ENCODE measurements at regions not wholly inside any gene's neighbourhood (a gene's known extent, or its start where the extent isn't known, plus 50 kb on each side); places are given as distances from the start of the nearest gene placed in this dataset.

DNA sequence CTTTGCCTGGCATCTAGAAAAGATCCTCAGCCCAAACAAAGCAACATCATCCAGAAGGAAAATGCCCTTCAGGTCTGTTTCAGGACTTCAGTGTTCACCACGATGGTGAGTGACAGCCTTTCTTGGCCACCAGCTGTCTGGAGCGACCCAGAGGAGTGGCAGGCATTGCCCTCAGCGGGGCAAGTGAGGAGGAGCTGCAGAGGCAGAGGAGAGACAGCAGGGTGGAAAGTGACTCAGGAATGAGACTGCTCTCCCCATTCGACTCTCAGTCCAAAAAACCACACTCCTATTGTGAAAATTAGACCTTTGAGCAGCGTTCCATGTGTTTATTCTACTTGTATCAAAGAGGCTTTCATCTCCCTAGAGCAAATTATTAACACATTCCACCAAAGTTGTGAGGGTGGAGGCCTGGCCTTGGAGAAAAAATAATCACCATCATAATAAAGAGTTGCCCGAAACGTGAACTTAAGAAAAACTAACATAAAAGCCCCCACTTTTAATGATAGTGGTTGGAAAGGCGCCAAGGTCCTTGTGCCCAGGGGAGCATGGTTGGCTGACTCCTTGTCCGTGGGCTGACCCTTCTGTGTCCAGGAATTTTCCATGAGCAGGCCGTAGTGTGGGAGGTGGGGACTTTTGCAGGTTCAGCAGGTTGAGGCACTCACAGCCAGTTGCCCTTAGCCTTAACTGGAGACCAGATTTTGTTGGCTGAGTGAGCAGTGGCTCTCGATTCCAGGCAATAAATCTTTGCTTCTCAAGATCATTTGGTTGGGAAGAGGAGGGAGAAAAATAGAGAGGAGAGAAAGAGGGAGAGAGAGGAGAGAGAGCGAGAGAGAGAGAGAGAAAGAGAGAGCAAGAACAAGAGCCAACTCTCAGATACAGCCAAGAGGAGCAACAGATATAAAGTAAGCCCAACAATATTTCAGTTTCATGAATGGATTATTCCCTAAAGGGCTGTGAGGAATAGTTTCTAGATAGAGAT lies 125.9 kb upstream of the ANKRD55 start:
- Histone ChIP-seq H3K4me2 (ENCODE audit: extremely low read depth, insufficient read depth, low read length) (no peak overlapping the region), H3K4me1 (ENCODE audit: control insufficient read depth, extremely low read depth, insufficient read depth, low read length) (no peaks in the 10 kb centered on the region), H3K36me3 (ENCODE audit: control insufficient read depth, insufficient read depth, low read length) (no peaks in the 10 kb centered on the region), H3K79me2 (ENCODE audit: control insufficient read depth, insufficient read depth, low read length) (no peaks in the 10 kb centered on the region), H3K9ac (ENCODE audit: insufficient read depth, low read length) (no peak overlapping the region), H2AFZ (ENCODE audit: low read length) (no peak overlapping the region), H3K27ac (ENCODE audit: insufficient read depth, low read length) (no peak overlapping the region), H3K9me3 (ENCODE audit: control insufficient read depth, insufficient read depth, low read depth, low read length) (no peaks in the 10 kb centered on the region), H3K4me3 (replicated peaks in 1 of 4; ENCODE audit: control extremely low read depth in 1 of 4, insufficient read depth in 1 of 4, low read depth in 3 of 4, low read length in 4 of 4) (no peak overlapping the region), H3K27me3 (ENCODE audit: control insufficient read depth, insufficient read depth, low read length) (no peaks in the 10 kb centered on the region), H4K20me1 (ENCODE audit: control insufficient read depth, extremely low read depth, insufficient read depth, low read length) (no peaks in the 10 kb centered on the region)
- DNase-seq (ENCODE audit: low read depth in 2 of 2), result peak in 1 of 2 donors; percentile 58
- TF ChIP-seq EZH2 (IDR thresholded peaks at IDR 0.05; ENCODE audit: low read length, missing control alignments), result no peak
- TF ChIP-seq, protein P1, sequence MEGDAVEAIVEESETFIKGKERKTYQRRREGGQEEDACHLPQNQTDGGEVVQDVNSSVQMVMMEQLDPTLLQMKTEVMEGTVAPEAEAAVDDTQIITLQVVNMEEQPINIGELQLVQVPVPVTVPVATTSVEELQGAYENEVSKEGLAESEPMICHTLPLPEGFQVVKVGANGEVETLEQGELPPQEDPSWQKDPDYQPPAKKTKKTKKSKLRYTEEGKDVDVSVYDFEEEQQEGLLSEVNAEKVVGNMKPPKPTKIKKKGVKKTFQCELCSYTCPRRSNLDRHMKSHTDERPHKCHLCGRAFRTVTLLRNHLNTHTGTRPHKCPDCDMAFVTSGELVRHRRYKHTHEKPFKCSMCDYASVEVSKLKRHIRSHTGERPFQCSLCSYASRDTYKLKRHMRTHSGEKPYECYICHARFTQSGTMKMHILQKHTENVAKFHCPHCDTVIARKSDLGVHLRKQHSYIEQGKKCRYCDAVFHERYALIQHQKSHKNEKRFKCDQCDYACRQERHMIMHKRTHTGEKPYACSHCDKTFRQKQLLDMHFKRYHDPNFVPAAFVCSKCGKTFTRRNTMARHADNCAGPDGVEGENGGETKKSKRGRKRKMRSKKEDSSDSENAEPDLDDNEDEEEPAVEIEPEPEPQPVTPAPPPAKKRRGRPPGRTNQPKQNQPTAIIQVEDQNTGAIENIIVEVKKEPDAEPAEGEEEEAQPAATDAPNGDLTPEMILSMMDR (conservative IDR thresholded peaks at IDR 0.05 in 1 of 2, IDR thresholded peaks at IDR 0.05 in 1 of 2; ENCODE audit: low read depth in 1 of 2, low read length in 2 of 2), result no peak

DNA sequence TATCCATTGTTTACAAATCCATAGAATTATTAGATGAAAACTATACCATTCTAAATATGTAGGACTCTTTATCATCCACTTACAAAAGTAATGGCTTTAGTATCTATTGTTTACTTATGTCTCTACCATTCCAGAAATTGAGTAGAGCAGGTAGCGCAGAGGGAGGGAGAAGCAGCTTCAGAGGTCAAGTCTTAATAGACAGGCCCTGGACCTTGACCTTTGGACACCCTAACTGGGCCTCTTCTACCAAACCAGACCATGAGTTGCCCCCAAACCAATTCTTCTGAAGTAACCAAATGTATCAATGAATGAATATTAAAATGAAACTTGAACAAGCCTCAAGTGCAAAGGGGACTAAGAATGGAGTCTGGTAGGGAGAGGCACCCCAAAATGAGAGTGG lies 124.9 kb upstream of the ANKRD55 start:
- H3K79me2 ChIP-seq (ENCODE audit: control insufficient read depth, insufficient read depth, low read length), result no peaks in the 10 kb centered on the region
- no peak overlapping the region for H3K9ac ChIP-seq (ENCODE audit: insufficient read depth, low read length)
- no peaks in the 10 kb centered on the region for H4K20me1 ChIP-seq (ENCODE audit: control insufficient read depth, extremely low read depth, insufficient read depth, low read length)
- no peaks in the 10 kb centered on the region for H3K36me3 ChIP-seq (ENCODE audit: control insufficient read depth, insufficient read depth, low read length)
- no peak overlapping the region for H2AFZ ChIP-seq (ENCODE audit: low read length)
- H3K27me3 ChIP-seq (ENCODE audit: control insufficient read depth, insufficient read depth, low read length), result no peaks in the 10 kb centered on the region
- H3K4me1 ChIP-seq (ENCODE audit: control insufficient read depth, extremely low read depth, insufficient read depth, low read length), result no peaks in the 10 kb centered on the region
- no peak overlapping the region for H3K4me3 ChIP-seq (replicated peaks in 1 of 4; ENCODE audit: control extremely low read depth in 1 of 4, insufficient read depth in 1 of 4, low read depth in 3 of 4, low read length in 4 of 4)
- no peak for DNase-seq (ENCODE audit: low read depth in 2 of 2)
- TF ChIP-seq EZH2 (IDR thresholded peaks at IDR 0.05; ENCODE audit: low read length, missing control alignments), result no peak
- TF ChIP-seq, protein P1 (conservative IDR thresholded peaks at IDR 0.05 in 1 of 2, IDR thresholded peaks at IDR 0.05 in 1 of 2; ENCODE audit: low read depth in 1 of 2, low read length in 2 of 2), result no peak
- no peaks in the 10 kb centered on the region for H3K9me3 ChIP-seq (ENCODE audit: control insufficient read depth, insufficient read depth, low read depth, low read length)
- H3K27ac ChIP-seq (ENCODE audit: insufficient read depth, low read length), result no peak overlapping the region
- no peak overlapping the region for H3K4me2 ChIP-seq (ENCODE audit: extremely low read depth, insufficient read depth, low read length)

DNA sequence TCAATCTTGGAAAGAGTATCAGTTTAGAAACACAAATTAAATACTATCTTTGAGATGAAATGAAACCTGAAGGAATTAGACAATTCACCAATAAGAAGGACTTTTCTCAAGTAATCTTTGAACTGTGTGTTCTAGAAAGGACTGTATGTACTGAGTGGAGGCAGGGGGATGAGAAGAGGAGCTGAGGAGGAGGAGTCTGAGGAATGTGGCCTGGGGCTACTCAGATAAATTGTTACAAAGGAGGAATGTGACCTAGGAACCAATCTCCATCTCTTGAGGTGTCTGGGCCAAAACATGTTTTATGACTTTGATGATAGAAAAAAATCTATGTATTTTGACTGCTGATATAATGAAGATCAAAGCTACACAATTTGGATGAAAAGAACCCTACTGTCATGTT lies 124.3 kb upstream of the ANKRD55 start:
- no peak overlapping the region for H3K27ac ChIP-seq (ENCODE audit: insufficient read depth, low read length)
- H3K4me2 ChIP-seq (ENCODE audit: extremely low read depth, insufficient read depth, low read length), result no peak overlapping the region
- H3K9ac ChIP-seq (ENCODE audit: insufficient read depth, low read length), result no peak overlapping the region
- no peaks in the 10 kb centered on the region for H3K4me1 ChIP-seq (ENCODE audit: control insufficient read depth, extremely low read depth, insufficient read depth, low read length)
- H4K20me1 ChIP-seq (ENCODE audit: control insufficient read depth, extremely low read depth, insufficient read depth, low read length), result no peaks in the 10 kb centered on the region
- no peaks in the 10 kb centered on the region for H3K27me3 ChIP-seq (ENCODE audit: control insufficient read depth, insufficient read depth, low read length)
- H3K36me3 ChIP-seq (ENCODE audit: control insufficient read depth, insufficient read depth, low read length), result no peaks in the 10 kb centered on the region
- no peak for DNase-seq (ENCODE audit: low read depth in 2 of 2)
- H3K9me3 ChIP-seq (ENCODE audit: control insufficient read depth, insufficient read depth, low read depth, low read length), result no peaks in the 10 kb centered on the region
- H3K79me2 ChIP-seq (ENCODE audit: control insufficient read depth, insufficient read depth, low read length), result no peaks in the 10 kb centered on the region
- H2AFZ ChIP-seq (ENCODE audit: low read length), result no peak overlapping the region
- H3K4me3 ChIP-seq (replicated peaks in 1 of 4; ENCODE audit: control extremely low read depth in 1 of 4, insufficient read depth in 1 of 4, low read depth in 3 of 4, low read length in 4 of 4), result no peak overlapping the region
- TF ChIP-seq, protein P1 (conservative IDR thresholded peaks at IDR 0.05 in 1 of 2, IDR thresholded peaks at IDR 0.05 in 1 of 2; ENCODE audit: low read depth in 1 of 2, low read length in 2 of 2), result no peak
- TF ChIP-seq EZH2 (IDR thresholded peaks at IDR 0.05; ENCODE audit: low read length, missing control alignments), result no peak

Measured in fibroblast of lung (primary cell).